DOHH2 (cell line): ENCODE measurements at regions not wholly inside any gene's neighbourhood (a gene's known extent, or its start where the extent isn't known, plus 50 kb on each side); places are given as distances from the start of the nearest gene placed in this dataset.

Experiments used
- EZH2phosphoT487 ChIP-seq: fragments of 200-600 bp; sonication (generic); IDR thresholded peaks from 2 replicates; pipeline ENCODE4 v1.6.1; 2017; ENCODE audit warnings: borderline replicate concordance, mild to moderate bottlenecking, antibody characterized with exemption, low read length, moderate library complexity, mixed read lengths
- TF ChIP-seq, protein P1 (sequence below): fragments of 200-600 bp; sonication (generic); IDR thresholded peaks from one replicate; pipeline ENCODE4 v1.5.1; 2014; ENCODE audit warnings: antibody characterized with exemption, mild to moderate bottlenecking, low read depth, low read length; ENCODE audit not compliant: poor library complexity, severe bottlenecking

- TF ChIP-seq, protein P1, sequence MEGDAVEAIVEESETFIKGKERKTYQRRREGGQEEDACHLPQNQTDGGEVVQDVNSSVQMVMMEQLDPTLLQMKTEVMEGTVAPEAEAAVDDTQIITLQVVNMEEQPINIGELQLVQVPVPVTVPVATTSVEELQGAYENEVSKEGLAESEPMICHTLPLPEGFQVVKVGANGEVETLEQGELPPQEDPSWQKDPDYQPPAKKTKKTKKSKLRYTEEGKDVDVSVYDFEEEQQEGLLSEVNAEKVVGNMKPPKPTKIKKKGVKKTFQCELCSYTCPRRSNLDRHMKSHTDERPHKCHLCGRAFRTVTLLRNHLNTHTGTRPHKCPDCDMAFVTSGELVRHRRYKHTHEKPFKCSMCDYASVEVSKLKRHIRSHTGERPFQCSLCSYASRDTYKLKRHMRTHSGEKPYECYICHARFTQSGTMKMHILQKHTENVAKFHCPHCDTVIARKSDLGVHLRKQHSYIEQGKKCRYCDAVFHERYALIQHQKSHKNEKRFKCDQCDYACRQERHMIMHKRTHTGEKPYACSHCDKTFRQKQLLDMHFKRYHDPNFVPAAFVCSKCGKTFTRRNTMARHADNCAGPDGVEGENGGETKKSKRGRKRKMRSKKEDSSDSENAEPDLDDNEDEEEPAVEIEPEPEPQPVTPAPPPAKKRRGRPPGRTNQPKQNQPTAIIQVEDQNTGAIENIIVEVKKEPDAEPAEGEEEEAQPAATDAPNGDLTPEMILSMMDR, result no peak
- no peak for TF ChIP-seq EZH2phosphoT487
Measured at GRCh38 chr15:53226559-53226958, 436.4 kb upstream of the ONECUT1 start.
